T-helper 2 cell treated with Interferon-gamma antibody and Interleukin-4, amounts not matched to agents 5 μg/mL and 100 μg/mL, for 36 hours (primary cell): ENCODE measurements at regions not wholly inside any gene's neighbourhood (a gene's known extent, or its start where the extent isn't known, plus 50 kb on each side); places are given as distances from the start of the nearest gene placed in this dataset.

Source experiments
- DNase-seq: peaks from one replicate; pipeline ENCODE4 v3.0.0; 2021; ENCODE audit warnings: low spot score
- H3K27ac Mint-ChIP-seq: one replicate; pipeline ENCODE4 v1.8.0; 2021; ENCODE audit warnings: mild to moderate bottlenecking, mixed read lengths
- H3K27me3 Mint-ChIP-seq: one replicate; pipeline ENCODE4 v1.8.0; 2021; ENCODE audit warnings: low read depth, mixed read lengths
- H3K36me3 Mint-ChIP-seq: one replicate; pipeline ENCODE4 v1.8.0; 2021; ENCODE audit warnings: low read depth, mixed read lengths
- H3K4me1 Mint-ChIP-seq: one replicate; pipeline ENCODE4 v1.8.0; 2021; ENCODE audit warnings: low read depth, mixed read lengths
- H3K4me3 Mint-ChIP-seq: one replicate; pipeline ENCODE4 v1.8.0; 2022; ENCODE audit warnings: mild to moderate bottlenecking, moderate library complexity, mixed read lengths
- H3K9me3 Mint-ChIP-seq: one replicate; pipeline ENCODE4 v1.8.0; 2021; ENCODE audit warnings: mixed read lengths

- DNase-seq = no peak
- H3K4me3 Mint-ChIP-seq = no peak overlapping the region
- no peaks in the 10 kb centered on the region for H3K36me3 Mint-ChIP-seq
- H3K9me3 Mint-ChIP-seq = no peaks in the 10 kb centered on the region
- H3K27me3 Mint-ChIP-seq = no peaks in the 10 kb centered on the region
- peaks cover 18% of the 10 kb centered on the region for H3K4me1 Mint-ChIP-seq
- no peak overlapping the region for H3K27ac Mint-ChIP-seq
Measured at GRCh38 chr12:3964439-3964838, 91.2 kb upstream of the PARP11 start.

- peaks cover 18% of the 10 kb centered on the region for H3K4me1 Mint-ChIP-seq
- no peaks in the 10 kb centered on the region for H3K9me3 Mint-ChIP-seq
- H3K27ac Mint-ChIP-seq = peak overlapping the region; percentile 56
- H3K4me3 Mint-ChIP-seq = peak overlapping the region; percentile 39
- no peaks in the 10 kb centered on the region for H3K27me3 Mint-ChIP-seq
- no peaks in the 10 kb centered on the region for H3K36me3 Mint-ChIP-seq
- DNase-seq = peak; percentile 67
Measured at GRCh38 chr12:3962631-3963483, 89.7 kb upstream of the PARP11 start.

- DNase-seq = no peak
- Mint-ChIP-seq H3K27ac (no peak overlapping the region), H3K9me3 (no peaks in the 10 kb centered on the region), H3K36me3 (peaks cover 1% of the 10 kb centered on the region), H3K4me1 (peaks cover 18% of the 10 kb centered on the region), H3K4me3 (no peak overlapping the region), H3K27me3 (no peaks in the 10 kb centered on the region)
Measured at GRCh38 chr12:3961591-3961990, 88.4 kb upstream of the PARP11 start.

- no peak overlapping the region for H3K27ac Mint-ChIP-seq
- peaks cover 20% of the 10 kb centered on the region for H3K4me1 Mint-ChIP-seq
- DNase-seq = no peak
- no peak overlapping the region for H3K4me3 Mint-ChIP-seq
- no peaks in the 10 kb centered on the region for H3K27me3 Mint-ChIP-seq
- no peaks in the 10 kb centered on the region for H3K9me3 Mint-ChIP-seq
- H3K36me3 Mint-ChIP-seq = peaks cover 1% of the 10 kb centered on the region
Measured at GRCh38 chr12:3959799-3960560, 86.8 kb upstream of the PARP11 start.

GRCh38 chr12:3958534-3958933, 85.3 kb upstream of the PARP11 start:
- H3K4me3 Mint-ChIP-seq = no peak overlapping the region
- no peak for DNase-seq
- H3K36me3 Mint-ChIP-seq = peaks cover 5% of the 10 kb centered on the region
- no peak overlapping the region for H3K27ac Mint-ChIP-seq
- peaks cover 22% of the 10 kb centered on the region for H3K4me1 Mint-ChIP-seq
- no peaks in the 10 kb centered on the region for H3K27me3 Mint-ChIP-seq
- no peaks in the 10 kb centered on the region for H3K9me3 Mint-ChIP-seq

GRCh38 chr12:3951380-3952135, 78.4 kb upstream of the PARP11 start:
- peak overlapping the region; percentile 44 for H3K4me3 Mint-ChIP-seq
- peaks cover 49% of the 10 kb centered on the region for H3K4me1 Mint-ChIP-seq
- DNase-seq = no peak

GRCh38 chr12:3950714-3951320, 77.6 kb upstream of the PARP11 start:
- no peak for DNase-seq
- Mint-ChIP-seq H3K4me3 (peak overlapping the region; percentile 73), H3K27me3 (no peaks in the 10 kb centered on the region), H3K27ac (peak overlapping the region; percentile 87), H3K4me1 (peaks cover 56% of the 10 kb centered on the region), H3K36me3 (peaks cover 27% of the 10 kb centered on the region), H3K9me3 (peaks cover 27% of the 10 kb centered on the region)

More at GRCh38 chr12:3951380-3952135, 78.4 kb upstream of the PARP11 start:
- Mint-ChIP-seq H3K27me3 (no peaks in the 10 kb centered on the region), H3K9me3 (peaks cover 20% of the 10 kb centered on the region), H3K27ac (peak overlapping the region; percentile 87), H3K36me3 (peaks cover 19% of the 10 kb centered on the region)

- peak overlapping the region; percentile 90 for H3K27ac Mint-ChIP-seq
- no peak for DNase-seq
- H3K4me3 Mint-ChIP-seq = peak overlapping the region; percentile 56
- peaks cover 30% of the 10 kb centered on the region for H3K9me3 Mint-ChIP-seq
- peaks cover 55% of the 10 kb centered on the region for H3K4me1 Mint-ChIP-seq
- H3K36me3 Mint-ChIP-seq = peaks cover 24% of the 10 kb centered on the region
- H3K27me3 Mint-ChIP-seq = peaks cover 13% of the 10 kb centered on the region
Measured at GRCh38 chr12:3947781-3948180, 74.6 kb upstream of the PARP11 start.

- H3K36me3 Mint-ChIP-seq = peaks cover 23% of the 10 kb centered on the region
- H3K27me3 Mint-ChIP-seq = peaks cover 19% of the 10 kb centered on the region
- no peak for DNase-seq
- peak overlapping the region; percentile 26 for H3K27ac Mint-ChIP-seq
- H3K9me3 Mint-ChIP-seq = peaks cover 28% of the 10 kb centered on the region
- H3K4me1 Mint-ChIP-seq = peaks cover 48% of the 10 kb centered on the region
- H3K4me3 Mint-ChIP-seq = no peak overlapping the region
Measured at GRCh38 chr12:3945671-3946070, 72.5 kb upstream of the PARP11 start.

- H3K27me3 Mint-ChIP-seq = peaks cover 19% of the 10 kb centered on the region
- peaks cover 19% of the 10 kb centered on the region for H3K36me3 Mint-ChIP-seq
- no peak overlapping the region for H3K4me3 Mint-ChIP-seq
- no peak for DNase-seq
- peaks cover 38% of the 10 kb centered on the region for H3K4me1 Mint-ChIP-seq
- no peak overlapping the region for H3K27ac Mint-ChIP-seq
- peaks cover 25% of the 10 kb centered on the region for H3K9me3 Mint-ChIP-seq
Measured at GRCh38 chr12:3944620-3945019, 71.4 kb upstream of the PARP11 start.

GRCh38 chr12:3938042-3938544, 64.9 kb upstream of the PARP11 start:
- Mint-ChIP-seq H3K9me3 (peaks cover 4% of the 10 kb centered on the region), H3K36me3 (no peaks in the 10 kb centered on the region), H3K27ac (no peak overlapping the region), H3K4me3 (no peak overlapping the region), H3K27me3 (peaks cover 8% of the 10 kb centered on the region), H3K4me1 (peaks cover 38% of the 10 kb centered on the region)
- no peak for DNase-seq

- H3K4me1 Mint-ChIP-seq = peaks cover 53% of the 10 kb centered on the region
- DNase-seq = no peak
- peak overlapping the region; percentile 66 for H3K4me3 Mint-ChIP-seq
- H3K36me3 Mint-ChIP-seq = no peaks in the 10 kb centered on the region
- H3K27me3 Mint-ChIP-seq = peaks cover under 1% of the 10 kb centered on the region
- H3K27ac Mint-ChIP-seq = peak overlapping the region; percentile 85
- H3K9me3 Mint-ChIP-seq = peaks cover 4% of the 10 kb centered on the region
Measured at GRCh38 chr12:3935078-3935477, 61.9 kb upstream of the PARP11 start.

GRCh38 chr12:3933819-3934192, 60.6 kb upstream of the PARP11 start:
- peaks cover 2% of the 10 kb centered on the region for H3K36me3 Mint-ChIP-seq
- no peak for DNase-seq
- H3K9me3 Mint-ChIP-seq = peaks cover 4% of the 10 kb centered on the region
- H3K4me3 Mint-ChIP-seq = peak overlapping the region; percentile 72
- peaks cover 7% of the 10 kb centered on the region for H3K27me3 Mint-ChIP-seq
- H3K4me1 Mint-ChIP-seq = peaks cover 52% of the 10 kb centered on the region
- peak overlapping the region; percentile 50 for H3K27ac Mint-ChIP-seq
